Coronary artery (tissue), 2 donors: ENCODE measurements at regions not wholly inside any gene's neighbourhood (a gene's known extent, or its start where the extent isn't known, plus 50 kb on each side); places are given as distances from the start of the nearest gene placed in this dataset.
A peak's percentile ranks its signal among the peaks of the same experiment; 100 is the strongest.

Experiments
- DNase-seq: peaks from one replicate; pipeline ENCODE4 v3.0.0-alpha.2; 2017; ENCODE audit warnings: low spot score
- H3K27ac ChIP-seq, 2 donors: fragments of 200-600 bp; sonication (generic); one replicate each; pipeline ENCODE4 v1.5.1; 2016 to 2019
- H3K4me3 ChIP-seq: fragments of 200-600 bp; sonication (generic); 2 replicates; pipeline ENCODE4 v1.5.1; 2016; ENCODE audit warnings: mild to moderate bottlenecking, moderate library complexity
- TF ChIP-seq, protein P1 (sequence below): fragments of 200-600 bp; sonication (generic); IDR thresholded peaks from one replicate; pipeline ENCODE4 v1.5.1; 2019; ENCODE audit warnings: antibody characterized with exemption

DNA sequence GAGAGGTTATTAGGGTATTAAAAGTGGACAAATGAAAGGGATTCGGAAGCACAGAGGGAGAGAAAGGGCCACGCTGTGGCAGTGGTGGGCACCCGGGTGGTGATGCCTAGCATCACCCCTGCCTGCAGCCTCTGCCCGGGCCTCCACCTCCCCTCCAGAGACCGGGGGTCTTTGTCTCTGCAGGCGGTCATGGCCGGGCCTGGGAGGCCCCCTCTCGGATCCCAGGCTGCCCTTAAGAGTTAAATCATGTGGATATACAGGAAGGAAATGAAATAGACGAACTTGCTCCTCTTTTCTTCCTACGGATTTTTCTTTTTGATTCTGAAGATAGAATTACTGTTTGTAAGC lies 319.6 kb downstream of the ZNF536 start:
- no peak for DNase-seq
- no peak overlapping the region for H3K4me3 ChIP-seq
- TF ChIP-seq, protein P1, sequence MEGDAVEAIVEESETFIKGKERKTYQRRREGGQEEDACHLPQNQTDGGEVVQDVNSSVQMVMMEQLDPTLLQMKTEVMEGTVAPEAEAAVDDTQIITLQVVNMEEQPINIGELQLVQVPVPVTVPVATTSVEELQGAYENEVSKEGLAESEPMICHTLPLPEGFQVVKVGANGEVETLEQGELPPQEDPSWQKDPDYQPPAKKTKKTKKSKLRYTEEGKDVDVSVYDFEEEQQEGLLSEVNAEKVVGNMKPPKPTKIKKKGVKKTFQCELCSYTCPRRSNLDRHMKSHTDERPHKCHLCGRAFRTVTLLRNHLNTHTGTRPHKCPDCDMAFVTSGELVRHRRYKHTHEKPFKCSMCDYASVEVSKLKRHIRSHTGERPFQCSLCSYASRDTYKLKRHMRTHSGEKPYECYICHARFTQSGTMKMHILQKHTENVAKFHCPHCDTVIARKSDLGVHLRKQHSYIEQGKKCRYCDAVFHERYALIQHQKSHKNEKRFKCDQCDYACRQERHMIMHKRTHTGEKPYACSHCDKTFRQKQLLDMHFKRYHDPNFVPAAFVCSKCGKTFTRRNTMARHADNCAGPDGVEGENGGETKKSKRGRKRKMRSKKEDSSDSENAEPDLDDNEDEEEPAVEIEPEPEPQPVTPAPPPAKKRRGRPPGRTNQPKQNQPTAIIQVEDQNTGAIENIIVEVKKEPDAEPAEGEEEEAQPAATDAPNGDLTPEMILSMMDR, result no peak
- no peak overlapping the region for H3K27ac ChIP-seq

DNA sequence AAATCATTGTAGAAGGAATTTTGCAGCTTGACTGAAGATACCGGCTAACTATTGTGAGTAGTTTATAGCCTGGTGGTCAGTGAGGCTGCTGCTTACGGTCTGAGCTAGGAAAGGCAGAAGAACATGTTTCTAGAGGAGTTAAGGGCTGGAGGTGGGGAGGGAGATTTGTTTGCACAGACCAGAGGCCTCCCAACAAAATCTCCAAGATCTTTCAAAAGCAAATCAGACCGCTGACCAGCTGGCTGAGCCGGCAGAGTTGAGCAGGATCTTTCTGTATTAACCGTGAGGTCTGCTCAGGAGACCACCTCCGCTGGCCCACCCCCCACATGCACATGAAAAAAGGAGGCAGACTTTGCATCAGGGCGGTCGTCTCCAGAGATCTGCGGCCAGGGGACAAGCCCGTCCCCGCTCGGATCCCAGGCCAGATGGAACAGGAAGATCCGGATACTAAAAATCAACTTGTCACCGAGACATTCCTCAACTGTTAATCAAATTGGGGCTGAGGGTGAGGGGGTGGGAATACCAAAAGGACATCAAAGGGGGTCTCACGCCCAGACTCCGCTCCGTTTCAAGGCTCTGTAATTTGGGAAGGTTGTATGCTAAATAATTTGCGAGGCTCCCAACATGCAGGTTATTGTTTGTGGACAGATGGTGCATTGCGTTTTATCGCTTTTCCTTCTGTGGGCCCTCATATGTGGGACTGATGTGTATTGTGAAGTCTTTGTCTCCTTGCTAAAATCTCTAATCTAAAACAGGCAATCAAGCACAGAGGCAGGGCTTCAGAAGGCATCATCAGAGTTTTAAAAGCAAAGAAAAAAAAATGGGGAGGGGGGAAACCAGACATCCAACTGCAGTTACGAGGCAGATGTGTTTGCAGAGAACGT lies 319.0 kb downstream of the ZNF536 start:
- H3K4me3 ChIP-seq, result no peak overlapping the region
- TF ChIP-seq, protein P1, result no peak
- DNase-seq, result no peak
- H3K27ac ChIP-seq, result no peak overlapping the region

DNA sequence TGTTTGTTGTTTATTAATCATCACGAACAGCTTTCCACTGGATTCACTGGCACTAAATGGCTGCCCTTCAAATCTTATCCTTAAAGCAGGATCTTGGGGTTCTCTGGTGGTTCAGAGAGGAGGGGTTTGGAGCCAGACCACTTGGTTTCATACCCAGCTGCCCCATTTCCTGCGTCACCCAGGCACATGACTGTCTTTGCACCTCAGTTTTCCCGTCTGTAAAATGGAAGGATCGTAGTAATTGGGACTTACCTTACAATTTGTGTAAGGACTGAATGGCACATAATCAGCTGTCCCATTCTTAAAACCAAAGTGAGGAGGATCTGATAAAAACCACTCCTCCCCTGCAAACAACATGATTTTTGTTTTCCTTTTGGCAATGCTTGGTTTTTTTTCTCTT lies 318.3 kb downstream of the ZNF536 start:
- TF ChIP-seq, protein P1, result no peak
- H3K27ac ChIP-seq, result no peak overlapping the region

DNA sequence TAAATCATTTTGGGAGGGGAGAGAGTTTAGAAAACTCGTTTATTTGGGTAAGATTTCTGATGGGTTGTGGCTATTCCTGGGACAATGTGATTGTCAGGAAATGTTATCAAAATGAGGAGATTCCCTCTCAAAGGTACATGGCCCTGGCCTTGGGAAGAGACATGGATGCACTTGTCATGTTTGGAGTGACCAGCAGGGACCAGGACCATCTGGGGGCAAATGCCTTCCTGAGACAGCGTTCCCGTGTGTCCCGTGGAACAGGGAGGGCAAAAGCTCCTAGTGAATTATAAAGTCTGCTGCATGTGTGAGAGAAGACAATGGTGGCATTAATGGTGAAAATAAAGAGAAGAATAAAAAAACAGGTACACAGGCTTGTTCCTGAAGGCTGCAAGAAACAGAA lies 317.3 kb downstream of the ZNF536 start:
- no peak overlapping the region for H3K27ac ChIP-seq
- no peak overlapping the region for H3K4me3 ChIP-seq
- TF ChIP-seq, protein P1, result no peak
- DNase-seq, result no peak

More for the DNA sequence above, 318.3 kb downstream of the ZNF536 start:
- DNase-seq, result no peak
- H3K4me3 ChIP-seq, result no peak overlapping the region

DNA sequence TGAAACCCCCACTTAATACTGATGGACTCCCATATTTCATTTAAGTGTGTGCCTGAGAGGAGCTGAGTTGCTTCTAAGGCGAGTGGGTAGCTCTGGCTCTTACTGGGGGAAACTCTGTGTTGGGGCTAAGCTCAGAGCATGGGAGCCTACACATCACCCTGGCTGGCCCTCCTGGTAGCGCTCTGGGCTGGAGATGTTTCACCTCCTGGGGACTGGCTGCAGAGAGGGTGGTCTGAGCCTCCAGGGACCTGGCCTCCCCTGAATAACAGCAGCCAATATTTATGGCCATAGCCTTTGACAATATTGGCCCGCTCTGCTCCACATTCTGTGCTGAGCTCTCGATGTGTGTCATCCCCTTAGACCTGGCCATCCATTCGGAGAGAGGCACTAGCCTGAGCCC lies 316.5 kb downstream of the ZNF536 start:
- TF ChIP-seq, protein P1, result no peak
- DNase-seq, result no peak
- H3K4me3 ChIP-seq, result no peak overlapping the region
- no peak overlapping the region for H3K27ac ChIP-seq

DNA sequence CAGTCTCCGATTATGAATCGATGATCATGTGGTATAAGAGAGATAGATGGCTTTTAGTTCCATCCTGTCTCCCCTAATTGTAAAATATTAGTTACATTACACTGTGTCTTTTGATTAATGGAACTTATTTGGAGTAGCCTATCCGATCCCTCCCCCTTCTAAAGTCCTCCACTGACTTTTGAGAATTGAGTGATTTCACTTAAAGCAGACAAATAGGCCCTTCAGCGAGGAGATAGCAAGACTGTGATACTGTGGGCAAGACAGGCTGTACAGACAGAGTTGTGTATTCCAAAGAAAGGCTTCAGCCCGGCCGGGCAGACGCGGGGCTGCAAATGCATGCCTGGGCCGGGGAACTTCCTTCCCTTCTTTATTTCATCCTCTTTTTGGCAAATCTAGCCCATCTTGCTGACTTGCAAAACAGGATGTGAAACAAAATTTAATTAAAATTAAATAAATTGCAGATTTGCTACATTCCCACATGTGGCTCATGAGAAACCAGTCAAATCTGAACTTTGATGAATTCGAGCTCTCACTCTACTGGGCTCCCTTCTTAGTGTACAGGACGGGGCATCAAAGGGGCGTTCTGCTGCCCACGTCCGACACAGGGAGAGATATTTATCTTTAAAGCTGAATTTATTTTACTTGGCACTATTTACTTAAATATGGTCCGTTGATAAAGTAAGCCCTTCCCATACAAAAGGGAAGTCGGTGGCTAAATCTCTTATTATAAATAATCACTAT lies 314.8 kb downstream of the ZNF536 start:
- TF ChIP-seq, protein P1, result no peak
- H3K4me3 ChIP-seq, result peak overlapping the region; percentile 58
- no peak overlapping the region for H3K27ac ChIP-seq
- no peak for DNase-seq
